Right lobe of liver (tissue), 4 donors: ENCODE measurements at regions not wholly inside any gene's neighbourhood (a gene's known extent, or its start where the extent isn't known, plus 50 kb on each side); places are given as distances from the start of the nearest gene placed in this dataset.

Experiments used
- CTCF ChIP-seq, 4 donors: fragments of 200-600 bp in 3 of 4; fragments of 450-650 bp in 1 of 4; IDR thresholded peaks; one replicate each; pipeline versions ENCODE4 v1.5.1 to v1.8.0; 2016 to 2022; ENCODE audit warnings: antibody characterized with exemption in 4 of 4, mild to moderate bottlenecking in 2 of 4
- POLR2A ChIP-seq: fragments of 450-650 bp; IDR thresholded peaks from one replicate; pipeline ENCODE4 v1.6.1; 2017; ENCODE audit warnings: antibody characterized with exemption, mild to moderate bottlenecking
- donor health status: DM: no; HTN: no; CAD: no.
- donor health status: DM: no; HTN: no; CAD: no.
- donor health status: DM: no; HTN: yes; CAD: no.

- TF ChIP-seq CTCF (IDR thresholded peaks at IDR 0.05) (peak in 1 of 4 donors; percentile 8), POLR2A (no peak)
Measured at GRCh38 chr2:147141930-147142329, 702.9 kb upstream of the ACVR2A start.
